ENCODE measurements at regions not wholly inside any gene's neighbourhood (a gene's known extent, or its start where the extent isn't known, plus 50 kb on each side); places are given as distances from the start of the nearest gene placed in this dataset.

DNA sequence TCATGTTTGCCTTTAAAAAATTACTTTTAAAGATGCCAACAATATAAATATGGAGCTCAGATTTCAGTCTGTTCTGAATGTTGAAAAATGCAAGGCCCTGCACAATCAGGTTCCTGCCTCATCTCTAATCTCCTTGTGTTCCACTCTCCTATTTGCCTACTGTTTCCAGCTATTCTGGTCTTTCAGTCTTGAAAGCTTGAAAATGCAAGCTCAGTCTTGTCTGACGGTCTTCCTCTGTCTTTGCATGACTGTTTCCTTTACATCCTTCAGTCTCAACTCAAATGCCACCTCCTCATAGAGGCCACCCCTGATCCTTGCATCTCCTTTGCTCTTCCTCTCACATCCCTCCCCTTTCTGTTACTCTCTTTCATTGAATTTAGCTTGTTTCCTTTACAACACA lies 354.9 kb downstream of the KIF4B start:
- TF ChIP-seq, protein P1, sequence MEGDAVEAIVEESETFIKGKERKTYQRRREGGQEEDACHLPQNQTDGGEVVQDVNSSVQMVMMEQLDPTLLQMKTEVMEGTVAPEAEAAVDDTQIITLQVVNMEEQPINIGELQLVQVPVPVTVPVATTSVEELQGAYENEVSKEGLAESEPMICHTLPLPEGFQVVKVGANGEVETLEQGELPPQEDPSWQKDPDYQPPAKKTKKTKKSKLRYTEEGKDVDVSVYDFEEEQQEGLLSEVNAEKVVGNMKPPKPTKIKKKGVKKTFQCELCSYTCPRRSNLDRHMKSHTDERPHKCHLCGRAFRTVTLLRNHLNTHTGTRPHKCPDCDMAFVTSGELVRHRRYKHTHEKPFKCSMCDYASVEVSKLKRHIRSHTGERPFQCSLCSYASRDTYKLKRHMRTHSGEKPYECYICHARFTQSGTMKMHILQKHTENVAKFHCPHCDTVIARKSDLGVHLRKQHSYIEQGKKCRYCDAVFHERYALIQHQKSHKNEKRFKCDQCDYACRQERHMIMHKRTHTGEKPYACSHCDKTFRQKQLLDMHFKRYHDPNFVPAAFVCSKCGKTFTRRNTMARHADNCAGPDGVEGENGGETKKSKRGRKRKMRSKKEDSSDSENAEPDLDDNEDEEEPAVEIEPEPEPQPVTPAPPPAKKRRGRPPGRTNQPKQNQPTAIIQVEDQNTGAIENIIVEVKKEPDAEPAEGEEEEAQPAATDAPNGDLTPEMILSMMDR (IDR thresholded peaks at IDR 0.05; ENCODE audit: low read depth, low read length, missing input control): no peak
- TF ChIP-seq HNF4A (conservative IDR thresholded peaks at IDR 0.05): no peak
- no peak for TF ChIP-seq TAF1 (conservative IDR thresholded peaks at IDR 0.05)
- TF ChIP-seq EGR1 (IDR thresholded peaks at IDR 0.05; ENCODE audit: low read depth in 2 of 2): no peak

Data from liver (tissue), 3 donors.